ENCODE measurements at regions not wholly inside any gene's neighbourhood (a gene's known extent, or its start where the extent isn't known, plus 50 kb on each side); places are given as distances from the start of the nearest gene placed in this dataset.

- Histone ChIP-seq H3K9me2 (ENCODE audit: insufficient read depth, low read length) (no peaks in the 10 kb centered on the region), H3K36me3 (ENCODE audit: insufficient read depth, low read length) (no peaks in the 10 kb centered on the region), H3K27ac (ENCODE audit: low read length) (no peak overlapping the region), H3K79me2 (replicated peaks; ENCODE audit: insufficient read depth, low read length) (no peaks in the 10 kb centered on the region), H3K9me3 (ENCODE audit: low read length) (no peaks in the 10 kb centered on the region), H3F3A (ENCODE audit: insufficient read depth, low read length, poor library complexity, severe bottlenecking) (no peaks in the 10 kb centered on the region), H2AFZ (ENCODE audit: low read depth, low read length) (no peak overlapping the region), H4K20me1 (ENCODE audit: insufficient read depth) (no peaks in the 10 kb centered on the region), H3K4me3 (ENCODE audit: low read length) (no peak overlapping the region), H3K4me2 (ENCODE audit: low read length) (no peak overlapping the region), H3K9ac (ENCODE audit: low read length) (no peak overlapping the region), H3K27me3 (ENCODE audit: insufficient read depth, low read depth, low read length) (no peaks in the 10 kb centered on the region)
- no peak for TF ChIP-seq TAF1 (IDR thresholded peaks at IDR 0.05; ENCODE audit: low read depth)
- no peak for TF ChIP-seq SMC3 (conservative IDR thresholded peaks at IDR 0.05; ENCODE audit: poor library complexity)
- no peak for TF ChIP-seq MXI1 (conservative IDR thresholded peaks at IDR 0.05; ENCODE audit: poor library complexity, severe bottlenecking)
- no peak for TF ChIP-seq CTCF (IDR thresholded peaks at IDR 0.05; ENCODE audit: poor library complexity, severe bottlenecking)
- TF ChIP-seq, protein P1, sequence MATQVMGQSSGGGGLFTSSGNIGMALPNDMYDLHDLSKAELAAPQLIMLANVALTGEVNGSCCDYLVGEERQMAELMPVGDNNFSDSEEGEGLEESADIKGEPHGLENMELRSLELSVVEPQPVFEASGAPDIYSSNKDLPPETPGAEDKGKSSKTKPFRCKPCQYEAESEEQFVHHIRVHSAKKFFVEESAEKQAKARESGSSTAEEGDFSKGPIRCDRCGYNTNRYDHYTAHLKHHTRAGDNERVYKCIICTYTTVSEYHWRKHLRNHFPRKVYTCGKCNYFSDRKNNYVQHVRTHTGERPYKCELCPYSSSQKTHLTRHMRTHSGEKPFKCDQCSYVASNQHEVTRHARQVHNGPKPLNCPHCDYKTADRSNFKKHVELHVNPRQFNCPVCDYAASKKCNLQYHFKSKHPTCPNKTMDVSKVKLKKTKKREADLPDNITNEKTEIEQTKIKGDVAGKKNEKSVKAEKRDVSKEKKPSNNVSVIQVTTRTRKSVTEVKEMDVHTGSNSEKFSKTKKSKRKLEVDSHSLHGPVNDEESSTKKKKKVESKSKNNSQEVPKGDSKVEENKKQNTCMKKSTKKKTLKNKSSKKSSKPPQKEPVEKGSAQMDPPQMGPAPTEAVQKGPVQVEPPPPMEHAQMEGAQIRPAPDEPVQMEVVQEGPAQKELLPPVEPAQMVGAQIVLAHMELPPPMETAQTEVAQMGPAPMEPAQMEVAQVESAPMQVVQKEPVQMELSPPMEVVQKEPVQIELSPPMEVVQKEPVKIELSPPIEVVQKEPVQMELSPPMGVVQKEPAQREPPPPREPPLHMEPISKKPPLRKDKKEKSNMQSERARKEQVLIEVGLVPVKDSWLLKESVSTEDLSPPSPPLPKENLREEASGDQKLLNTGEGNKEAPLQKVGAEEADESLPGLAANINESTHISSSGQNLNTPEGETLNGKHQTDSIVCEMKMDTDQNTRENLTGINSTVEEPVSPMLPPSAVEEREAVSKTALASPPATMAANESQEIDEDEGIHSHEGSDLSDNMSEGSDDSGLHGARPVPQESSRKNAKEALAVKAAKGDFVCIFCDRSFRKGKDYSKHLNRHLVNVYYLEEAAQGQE (IDR thresholded peaks at IDR 0.05; ENCODE audit: borderline replicate concordance), result no peak
Measured at GRCh38 chr1:81119319-81119718, 681.4 kb upstream of the ADGRL2 start.

DNA sequence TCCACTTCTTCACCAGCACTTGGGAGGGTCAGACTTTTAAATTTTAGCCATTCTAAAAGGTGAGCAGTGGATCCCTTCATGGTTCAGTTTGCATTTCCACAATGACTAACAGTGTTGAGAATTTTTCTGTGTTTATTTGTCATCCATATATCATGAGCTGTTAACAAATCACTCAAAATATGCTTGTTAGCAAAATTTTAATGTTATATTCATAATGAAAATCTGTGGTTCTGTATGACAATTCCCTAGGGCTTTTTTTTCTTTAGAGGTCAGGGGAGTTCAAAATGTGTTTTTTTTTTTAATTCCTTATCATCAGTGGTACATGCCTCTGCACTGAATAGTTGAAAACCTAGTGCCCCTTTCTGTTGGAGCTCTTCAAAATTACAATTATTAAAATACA, 682.2 kb upstream of the ADGRL2 start:
- H3K9me2 ChIP-seq (ENCODE audit: insufficient read depth, low read length), result no peaks in the 10 kb centered on the region
- H3K79me2 ChIP-seq (replicated peaks; ENCODE audit: insufficient read depth, low read length), result no peaks in the 10 kb centered on the region
- H3K4me3 ChIP-seq (ENCODE audit: low read length), result no peak overlapping the region
- no peaks in the 10 kb centered on the region for H3K27me3 ChIP-seq (ENCODE audit: insufficient read depth, low read depth, low read length)
- no peaks in the 10 kb centered on the region for H4K20me1 ChIP-seq (ENCODE audit: insufficient read depth)
- no peak overlapping the region for H3K4me2 ChIP-seq (ENCODE audit: low read length)
- no peak overlapping the region for H2AFZ ChIP-seq (ENCODE audit: low read depth, low read length)
- H3K27ac ChIP-seq (ENCODE audit: low read length), result no peak overlapping the region
- H3K36me3 ChIP-seq (ENCODE audit: insufficient read depth, low read length), result no peaks in the 10 kb centered on the region
- no peak overlapping the region for H3K9ac ChIP-seq (ENCODE audit: low read length)
- H3F3A ChIP-seq (ENCODE audit: insufficient read depth, low read length, poor library complexity, severe bottlenecking), result no peaks in the 10 kb centered on the region
- no peaks in the 10 kb centered on the region for H3K9me3 ChIP-seq (ENCODE audit: low read length)
- TF ChIP-seq POLR2AphosphoS5 (IDR thresholded peaks at IDR 0.05), result no peak
- no peak for TF ChIP-seq CTCF (IDR thresholded peaks at IDR 0.05; ENCODE audit: poor library complexity, severe bottlenecking)
- no peak for TF ChIP-seq RAD21 (conservative IDR thresholded peaks at IDR 0.05)
- TF ChIP-seq EZH2 (IDR thresholded peaks at IDR 0.05; ENCODE audit: borderline replicate concordance, insufficient read depth, low read length, poor library complexity, severe bottlenecking), result no peak
- no peak for TF ChIP-seq TAF1 (IDR thresholded peaks at IDR 0.05; ENCODE audit: low read depth)

Measured in neural cell (in vitro differentiated cells).